IPS-15b (cell line): ENCODE measurements at regions not wholly inside any gene's neighbourhood (a gene's known extent, or its start where the extent isn't known, plus 50 kb on each side); places are given as distances from the start of the nearest gene placed in this dataset.

ENCODE experiments used
- H3K27me3 ChIP-seq: one replicate; pipeline ENCODE4 v1.6.1; 2013; ENCODE audit warnings: low read length; ENCODE audit not compliant: control insufficient read depth, insufficient read depth
- H3K36me3 ChIP-seq: one replicate; pipeline ENCODE4 v1.6.1; 2013; ENCODE audit warnings: low read length; ENCODE audit not compliant: control insufficient read depth, insufficient read depth
- H3K4me1 ChIP-seq: one replicate; pipeline ENCODE4 v1.6.1; 2013; ENCODE audit warnings: mild to moderate bottlenecking, low read length; ENCODE audit not compliant: control insufficient read depth, insufficient read depth
- H3K4me3 ChIP-seq: one replicate; pipeline ENCODE4 v1.5.1; 2013; ENCODE audit warnings: low read depth, low read length
- H3K9ac ChIP-seq: one replicate; pipeline ENCODE4 v1.6.1; 2013; ENCODE audit warnings: low read depth, mild to moderate bottlenecking, low read length
- H3K9me3 ChIP-seq: one replicate; pipeline ENCODE4 v1.6.1; 2013; ENCODE audit warnings: mild to moderate bottlenecking, low read length; ENCODE audit not compliant: control insufficient read depth, insufficient read depth

DNA sequence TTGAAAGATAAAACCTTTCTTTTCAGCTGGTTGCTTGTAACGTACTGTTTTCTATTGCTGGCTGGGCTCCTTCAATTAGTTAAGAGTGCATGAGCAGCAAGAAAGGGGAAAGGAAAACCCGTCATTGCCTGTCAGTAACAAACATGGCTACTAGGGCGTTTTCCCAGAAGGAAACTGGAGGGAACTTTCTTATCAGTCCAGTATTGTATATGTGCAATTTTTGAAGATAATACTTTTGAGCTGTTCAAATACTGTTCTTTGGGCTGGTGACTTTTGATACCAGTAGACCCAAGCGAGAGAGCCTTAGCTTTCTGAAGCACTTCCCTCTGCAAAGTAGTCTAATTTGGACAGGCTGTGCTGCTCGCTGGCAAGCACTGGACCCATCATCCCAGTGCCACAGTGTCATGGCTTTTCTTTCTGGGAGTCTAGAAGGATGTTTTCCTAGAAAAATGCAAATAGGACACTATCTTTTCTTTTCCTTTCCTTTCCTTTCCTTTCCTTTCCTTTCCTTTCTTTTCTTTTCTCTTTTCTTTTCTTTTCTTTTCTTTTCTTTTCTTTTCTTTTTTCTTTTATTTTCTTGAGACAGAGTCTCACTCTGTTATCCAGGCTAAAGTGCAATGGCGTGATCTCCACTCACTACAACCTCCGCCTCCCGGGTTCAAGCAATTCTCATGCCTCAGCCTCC is 149.9 kb upstream of the SMIM23 start:
- H3K9ac ChIP-seq = no peak overlapping the region
- no peak overlapping the region for H3K4me3 ChIP-seq
- H3K4me1 ChIP-seq = no peaks in the 10 kb centered on the region
- H3K27me3 ChIP-seq = peaks cover 7% of the 10 kb centered on the region
- no peaks in the 10 kb centered on the region for H3K9me3 ChIP-seq
- no peaks in the 10 kb centered on the region for H3K36me3 ChIP-seq

DNA sequence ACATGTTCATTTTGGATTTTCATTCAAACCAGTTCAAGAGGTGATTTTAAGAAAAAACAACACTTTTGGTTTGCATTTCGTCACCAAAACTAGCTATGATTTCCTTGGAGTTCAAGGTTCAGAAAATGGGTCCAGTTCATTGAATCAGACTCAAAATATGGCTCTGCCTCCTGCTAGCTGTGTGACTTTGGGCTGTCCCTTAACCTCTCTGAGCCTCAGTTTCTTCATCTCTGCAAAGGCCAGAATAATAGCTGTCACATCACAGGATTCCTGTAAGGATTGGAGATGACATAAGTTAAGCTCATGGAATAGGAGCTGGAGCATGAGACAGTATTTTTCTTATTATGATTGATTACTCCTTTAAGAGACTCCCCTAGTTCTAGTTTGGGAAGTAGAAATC is 147.8 kb upstream of the SMIM23 start:
- Histone ChIP-seq H3K36me3 (no peaks in the 10 kb centered on the region), H3K27me3 (no peaks in the 10 kb centered on the region), H3K9me3 (no peaks in the 10 kb centered on the region), H3K4me3 (no peak overlapping the region), H3K4me1 (no peaks in the 10 kb centered on the region), H3K9ac (no peak overlapping the region)

DNA sequence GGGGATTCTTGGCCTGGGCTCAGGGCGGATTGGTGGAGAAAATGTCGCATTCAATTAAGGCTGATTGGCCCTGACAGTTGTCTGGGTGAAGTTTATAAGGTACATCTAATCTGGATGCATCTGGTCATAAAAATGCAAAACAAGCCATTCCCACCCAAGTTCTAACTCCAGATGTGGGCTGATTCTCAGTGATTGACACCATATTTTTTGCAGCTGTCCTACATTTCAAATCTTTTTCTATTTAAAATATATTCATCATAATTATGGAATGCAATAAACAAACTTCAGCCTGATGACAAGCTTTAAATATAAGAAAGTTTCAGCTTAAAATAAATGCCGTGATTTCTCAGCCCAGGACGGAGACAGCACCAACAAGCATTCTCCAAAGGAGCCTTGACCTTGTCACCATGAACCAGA is 146.4 kb upstream of the SMIM23 start:
- Histone ChIP-seq H3K9me3 (no peaks in the 10 kb centered on the region), H3K4me1 (no peaks in the 10 kb centered on the region), H3K27me3 (no peaks in the 10 kb centered on the region), H3K36me3 (no peaks in the 10 kb centered on the region), H3K4me3 (no peak overlapping the region), H3K9ac (no peak overlapping the region)

DNA sequence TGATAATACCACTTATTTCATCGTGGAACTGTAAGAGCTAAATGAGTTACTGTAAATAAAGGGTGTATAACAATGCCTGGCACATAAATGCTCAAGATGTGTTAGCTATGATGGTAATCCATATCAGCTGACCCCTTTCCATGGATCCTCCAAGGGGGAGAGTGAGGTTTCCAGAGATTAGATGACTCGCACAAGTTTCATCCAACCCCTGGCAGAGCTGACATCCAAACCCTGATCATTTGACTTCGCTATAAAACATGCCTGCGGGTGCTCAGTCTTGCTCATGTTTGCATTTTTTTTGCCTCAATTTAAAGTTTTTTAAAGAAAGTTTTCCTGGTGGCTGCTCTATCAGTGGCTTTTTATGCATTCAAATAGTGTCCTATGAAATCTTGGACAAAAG is 145.7 kb upstream of the SMIM23 start:
- Histone ChIP-seq H3K9ac (no peak overlapping the region), H3K4me1 (no peaks in the 10 kb centered on the region), H3K4me3 (no peak overlapping the region), H3K36me3 (no peaks in the 10 kb centered on the region), H3K9me3 (no peaks in the 10 kb centered on the region), H3K27me3 (no peaks in the 10 kb centered on the region)

DNA sequence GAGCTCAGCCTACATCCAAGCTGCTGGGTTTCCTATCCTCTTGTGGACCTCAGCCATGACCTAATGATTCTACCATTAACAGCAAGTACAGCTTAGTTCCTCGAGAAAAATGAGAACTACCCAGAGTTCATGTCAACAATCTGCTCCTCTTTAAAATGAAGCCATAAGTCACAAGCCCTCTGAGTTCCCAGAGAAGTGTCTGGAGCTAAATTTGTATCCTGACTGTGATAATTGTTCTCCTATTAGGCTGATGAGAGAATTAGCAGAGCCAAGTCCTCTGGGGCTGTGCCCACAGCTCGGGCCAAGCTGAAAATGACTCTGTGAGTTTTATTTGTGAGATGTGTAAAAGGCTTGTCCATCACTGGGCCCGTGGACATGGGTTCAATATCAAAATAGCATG is 145.1 kb upstream of the SMIM23 start:
- H3K9me3 ChIP-seq = no peaks in the 10 kb centered on the region
- no peaks in the 10 kb centered on the region for H3K27me3 ChIP-seq
- no peak overlapping the region for H3K9ac ChIP-seq
- no peak overlapping the region for H3K4me3 ChIP-seq
- no peaks in the 10 kb centered on the region for H3K36me3 ChIP-seq
- no peaks in the 10 kb centered on the region for H3K4me1 ChIP-seq

DNA sequence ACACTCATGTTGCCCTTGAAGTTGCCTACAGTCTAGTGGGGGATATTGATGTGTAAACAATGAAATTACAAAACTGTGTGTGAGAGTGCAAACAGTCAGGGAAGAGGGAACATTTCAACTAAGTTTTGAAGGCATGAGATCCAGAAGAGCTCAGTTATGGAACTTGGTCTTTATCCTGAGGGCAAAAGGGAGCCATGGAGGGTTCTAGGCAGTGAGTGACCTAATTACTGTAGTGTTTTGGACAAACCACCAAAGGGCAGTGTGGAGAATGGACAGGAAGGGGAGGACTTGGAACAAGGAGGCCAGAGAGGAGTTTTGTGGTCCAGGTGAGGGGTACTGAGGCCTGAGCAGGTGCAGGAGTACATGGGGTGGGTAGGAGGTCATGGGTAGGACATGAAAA is 143.7 kb upstream of the SMIM23 start:
- H3K36me3 ChIP-seq = no peaks in the 10 kb centered on the region
- H3K4me3 ChIP-seq = no peak overlapping the region
- H3K9ac ChIP-seq = no peak overlapping the region
- H3K4me1 ChIP-seq = no peaks in the 10 kb centered on the region
- H3K27me3 ChIP-seq = no peaks in the 10 kb centered on the region
- no peaks in the 10 kb centered on the region for H3K9me3 ChIP-seq

DNA sequence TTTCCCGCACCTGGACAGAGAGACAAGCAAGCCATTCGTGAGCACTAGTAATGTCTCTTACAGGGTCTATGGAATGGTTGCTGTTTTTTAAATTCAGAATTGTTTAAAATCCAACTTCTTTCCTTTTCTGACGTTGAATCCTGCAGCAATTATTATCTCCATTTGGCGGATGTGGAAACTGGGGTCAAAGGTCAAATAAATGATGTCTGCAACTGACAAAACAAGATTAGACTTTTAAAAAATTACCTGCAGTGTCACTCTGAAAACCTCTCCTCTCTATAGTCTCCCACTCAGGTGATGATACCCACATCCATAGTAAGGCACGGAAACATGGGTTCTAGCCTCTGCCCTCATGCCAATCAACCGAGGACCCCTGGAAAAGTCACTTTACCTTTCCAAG is 142.7 kb upstream of the SMIM23 start:
- Histone ChIP-seq H3K9ac (no peak overlapping the region), H3K9me3 (no peaks in the 10 kb centered on the region), H3K36me3 (no peaks in the 10 kb centered on the region), H3K4me1 (peaks cover 2% of the 10 kb centered on the region), H3K4me3 (no peak overlapping the region), H3K27me3 (no peaks in the 10 kb centered on the region)

DNA sequence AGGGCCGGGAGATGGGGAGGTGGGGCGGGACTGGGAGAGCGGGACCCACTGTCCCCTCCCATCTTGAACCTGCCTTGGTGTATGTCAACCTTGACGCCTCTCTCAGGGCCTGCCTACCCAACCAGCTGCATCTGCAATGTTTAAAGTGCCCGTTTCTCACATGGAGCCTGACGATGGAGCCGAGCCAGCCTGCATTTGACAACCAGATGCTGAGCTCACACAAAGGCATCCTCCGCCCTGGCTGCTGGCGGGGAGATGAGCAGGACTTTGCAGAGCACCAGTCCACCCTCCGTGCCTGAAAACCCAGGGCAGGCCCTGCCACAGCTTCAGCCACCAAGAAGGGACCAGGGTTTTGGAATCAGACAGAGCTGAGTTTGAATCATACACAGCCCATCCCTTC is 141.1 kb upstream of the SMIM23 start:
- H3K36me3 ChIP-seq = no peaks in the 10 kb centered on the region
- no peaks in the 10 kb centered on the region for H3K27me3 ChIP-seq
- no peak overlapping the region for H3K4me3 ChIP-seq

DNA sequence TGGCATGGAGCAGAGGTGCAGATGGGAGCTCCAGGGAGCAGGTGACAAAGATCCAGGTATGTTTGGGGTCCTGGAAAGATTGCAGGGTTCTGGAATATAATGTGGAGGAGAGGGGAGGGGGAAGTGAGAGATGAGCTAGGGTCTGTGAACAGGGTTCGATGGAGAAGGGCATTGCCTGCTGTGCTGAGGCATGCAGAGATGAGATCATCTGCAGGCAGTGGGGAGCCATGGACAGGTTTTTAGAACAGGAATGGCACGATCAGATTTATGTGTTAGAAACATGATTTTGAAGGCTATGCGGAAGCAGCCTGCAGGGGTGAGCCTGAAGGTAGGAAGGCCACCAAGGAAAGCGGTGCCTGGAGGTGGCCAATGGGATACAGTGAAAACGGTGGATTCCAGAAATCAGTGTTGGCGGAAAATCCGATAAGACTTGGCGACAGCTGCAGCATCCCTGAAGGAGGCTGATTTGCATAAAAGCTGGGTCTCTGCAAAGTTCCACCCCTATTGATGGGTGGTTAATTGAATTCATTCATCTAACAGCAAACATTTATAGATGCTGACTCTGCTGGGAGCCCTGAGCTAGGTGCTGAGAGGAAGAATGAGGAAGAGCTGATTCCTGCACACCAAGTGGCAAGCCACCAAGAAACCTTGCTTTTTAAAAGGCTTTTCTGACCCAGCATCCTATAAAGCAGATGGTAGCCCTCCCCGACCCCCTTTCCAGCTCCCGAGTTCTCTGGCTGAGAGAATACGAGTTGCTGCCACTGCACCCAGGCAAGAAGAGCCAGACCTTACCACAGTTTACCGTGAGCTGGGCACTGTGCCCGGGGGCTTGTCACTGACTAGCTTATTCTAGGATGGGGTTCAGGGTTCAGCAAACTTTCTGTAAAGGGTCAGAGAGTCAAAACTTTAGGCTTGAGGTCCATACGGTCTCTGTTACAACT is 139.2 kb upstream of the SMIM23 start:
- Histone ChIP-seq H3K9ac (no peak overlapping the region), H3K36me3 (no peaks in the 10 kb centered on the region), H3K4me3 (no peak overlapping the region), H3K4me1 (peaks cover 2% of the 10 kb centered on the region), H3K27me3 (no peaks in the 10 kb centered on the region), H3K9me3 (no peaks in the 10 kb centered on the region)

More for the DNA sequence above, 141.1 kb upstream of the SMIM23 start:
- Histone ChIP-seq H3K9me3 (no peaks in the 10 kb centered on the region), H3K9ac (no peak overlapping the region), H3K4me1 (peaks cover 2% of the 10 kb centered on the region)

DNA sequence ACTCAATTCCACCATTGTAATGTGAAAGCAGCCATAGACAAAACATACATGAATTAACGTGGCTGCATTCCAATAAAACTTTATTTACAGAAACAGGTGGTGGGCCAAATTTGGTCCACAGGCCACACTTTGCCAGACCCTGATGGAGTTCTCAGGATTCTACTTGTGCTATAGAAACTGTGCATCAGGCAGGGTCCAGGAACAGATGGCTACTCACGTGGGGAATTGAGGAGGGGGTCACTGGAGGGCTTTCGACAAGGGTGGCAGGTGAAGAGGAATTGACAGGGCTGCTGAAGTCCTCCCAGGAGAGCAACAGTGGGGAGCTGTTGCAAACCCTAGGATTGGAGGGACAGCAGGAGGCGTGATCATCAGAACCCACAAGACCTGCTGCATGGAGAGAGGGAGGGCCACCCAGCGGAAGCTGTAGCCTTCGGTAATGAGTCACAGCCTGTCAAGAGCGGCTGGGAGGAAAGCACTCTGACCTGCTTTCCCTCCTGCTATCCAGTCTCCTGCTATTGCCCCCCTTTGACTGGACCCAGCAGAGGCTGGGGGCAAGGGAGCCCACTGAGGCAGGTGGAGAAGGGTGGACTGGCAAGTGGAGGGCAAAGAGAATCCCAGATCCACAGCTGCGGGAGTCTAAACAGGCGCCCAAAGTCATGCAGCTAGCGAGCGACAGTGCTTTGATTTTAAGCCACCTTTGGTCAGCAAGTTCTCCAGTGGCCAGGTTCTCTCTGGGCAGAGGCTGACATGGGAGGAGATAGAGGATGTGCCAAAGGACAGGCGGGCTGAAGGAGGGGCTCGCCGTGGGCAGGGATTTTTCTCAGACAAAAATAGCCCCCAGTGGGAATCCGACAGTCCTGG is 138.3 kb upstream of the SMIM23 start:
- Histone ChIP-seq H3K9me3 (no peaks in the 10 kb centered on the region), H3K4me1 (peaks cover 2% of the 10 kb centered on the region), H3K9ac (no peak overlapping the region), H3K27me3 (no peaks in the 10 kb centered on the region), H3K36me3 (no peaks in the 10 kb centered on the region), H3K4me3 (no peak overlapping the region)

DNA sequence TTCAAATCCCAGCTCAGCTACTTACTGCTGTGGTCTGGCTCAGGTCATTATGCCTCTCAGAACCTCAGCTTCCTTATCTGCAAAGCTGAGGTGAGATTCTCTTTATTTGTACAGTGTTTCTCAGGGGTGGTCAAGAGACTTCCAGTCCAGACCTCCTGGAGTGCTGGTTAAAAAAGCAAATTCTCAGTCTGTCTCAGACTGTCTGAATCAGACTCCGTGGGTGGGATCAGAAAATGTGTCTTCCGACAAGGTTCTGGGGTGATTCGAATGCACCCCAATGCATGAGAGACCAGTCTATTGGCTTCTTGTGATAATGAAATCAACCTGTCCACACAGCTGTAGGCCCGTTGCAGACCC is 137.7 kb upstream of the SMIM23 start:
- Histone ChIP-seq H3K36me3 (no peaks in the 10 kb centered on the region), H3K9ac (no peak overlapping the region), H3K4me3 (no peak overlapping the region), H3K4me1 (peaks cover 2% of the 10 kb centered on the region), H3K9me3 (no peaks in the 10 kb centered on the region), H3K27me3 (no peaks in the 10 kb centered on the region)
